IMR-90 (cell line): ENCODE measurements at regions not wholly inside any gene's neighbourhood (a gene's known extent, or its start where the extent isn't known, plus 50 kb on each side); places are given as distances from the start of the nearest gene placed in this dataset.

Experiments
- ATAC-seq: fragments of 200-7000 bp; cut with Tn5 transposase; 2 replicates; pipeline ENCODE4 v1.9.1; 2020; ENCODE audit warnings: low read depth, mild to moderate bottlenecking, moderate library complexity
- BruUV-seq: library from RNA; stranded (reverse); fragments of 400-500 nt; replicated peaks from 2 replicates; lab custom pipeline; 2021; lab: Mats Ljungman, UMichigan
- CTCF ChIA-PET: fragments of 300-600 bp; formaldehyde crosslinking; extraction: SDS; loops from one replicate; lab custom pipeline; 2021; ENCODE audit warnings: antibody characterized with exemption; lab: Yijun Ruan, JAX
- POLR2A ChIA-PET: fragments of 300-600 bp; sonication (Branson Sonifier 250); formaldehyde crosslinking; loops from one replicate; lab custom pipeline; 2022; ENCODE audit warnings: antibody characterized with exemption; ENCODE audit not compliant: unreplicated experiment; lab: Charles Lee
- DNase-seq: peaks from one replicate; pipeline ENCODE4 v3.0.0; 2013
- H2AFZ ChIP-seq: replicated peaks from 2 replicates; pipeline ENCODE3; 2013; ENCODE audit warnings: low read length, mild to moderate bottlenecking; ENCODE audit not compliant: poor library complexity
- H2AK5ac ChIP-seq: 2 replicates; pipeline ENCODE4 v1.6.1; 2013; ENCODE audit warnings: low read depth, low read length, inconsistent platforms
- H2AK9ac ChIP-seq: replicated peaks from 2 replicates; pipeline ENCODE3; 2013; ENCODE audit warnings: mild to moderate bottlenecking, low read depth, low read length, moderate library complexity; ENCODE audit not compliant: poor library complexity
- H2BK120ac ChIP-seq: 2 replicates; pipeline ENCODE4 v1.6.1; 2013; ENCODE audit warnings: low read depth, low read length, inconsistent platforms
- H2BK15ac ChIP-seq: 3 replicates; pipeline ENCODE4 v1.6.1; 2013; ENCODE audit warnings: low read depth, low read length, inconsistent platforms
- H2BK20ac ChIP-seq: 2 replicates; pipeline ENCODE4 v1.6.1; 2013; ENCODE audit warnings: low read depth, mild to moderate bottlenecking, inconsistent platforms, low read length, moderate library complexity
- H2BK5ac ChIP-seq: 2 replicates; pipeline ENCODE4 v1.6.1; 2013; ENCODE audit warnings: mild to moderate bottlenecking, low read depth, low read length, inconsistent platforms; ENCODE audit not compliant: poor library complexity, severe bottlenecking
- H3K14ac ChIP-seq: replicated peaks from 2 replicates; pipeline ENCODE4 v1.6.1; 2013; ENCODE audit warnings: low read depth, low read length, inconsistent platforms
- H3K18ac ChIP-seq: 2 replicates; pipeline ENCODE4 v1.6.1; 2013; ENCODE audit warnings: low read depth, low read length, control low read depth
- H3K23ac ChIP-seq: 2 replicates; pipeline ENCODE4 v1.6.1; 2013; ENCODE audit warnings: low read depth, low read length, inconsistent platforms
- H3K27ac ChIP-seq: 2 replicates; pipeline ENCODE4 v1.5.1; 2013; ENCODE audit warnings: mild to moderate bottlenecking, control low read depth, low read length; ENCODE audit not compliant: insufficient read depth
- H3K27me3 ChIP-seq: 2 replicates; pipeline ENCODE4 v1.6.1; 2013; ENCODE audit warnings: low read length; ENCODE audit not compliant: control insufficient read depth, insufficient read depth
- H3K36me3 ChIP-seq: 2 replicates; pipeline ENCODE4 v1.6.1; 2013; ENCODE audit warnings: low read length, mixed read lengths; ENCODE audit not compliant: control insufficient read depth, insufficient read depth
- H3K4ac ChIP-seq: 2 replicates; pipeline ENCODE4 v1.6.1; 2013; ENCODE audit warnings: low read depth, low read length, inconsistent platforms
- H3K4me1 ChIP-seq: 2 replicates; pipeline ENCODE4 v1.6.1; 2013; ENCODE audit warnings: low read length, mixed read lengths; ENCODE audit not compliant: control insufficient read depth, insufficient read depth
- H3K4me2 ChIP-seq: 2 replicates; pipeline ENCODE4 v1.6.1; 2013; ENCODE audit warnings: low read depth, mild to moderate bottlenecking, control low read depth, low read length, moderate library complexity
- H3K4me3 ChIP-seq: 2 replicates; pipeline ENCODE4 v1.5.1; 2013; ENCODE audit warnings: low read depth, mild to moderate bottlenecking, control low read depth, low read length, moderate library complexity; ENCODE audit not compliant: insufficient read depth
- H3K56ac ChIP-seq: 2 replicates; pipeline ENCODE4 v1.6.1; 2013; ENCODE audit warnings: low read length, inconsistent platforms; ENCODE audit not compliant: insufficient read depth; ENCODE audit errors: extremely low read depth
- H3K79me1 ChIP-seq, 2 experiments: 2 replicates each; pipeline ENCODE4 v1.6.1; 2013; ENCODE audit warnings: low read length in 2 of 2, inconsistent platforms in 1 of 2, low read depth in 1 of 2
- H3K9ac ChIP-seq: 2 replicates; pipeline ENCODE4 v1.6.1; 2013; ENCODE audit warnings: low read depth, low read length, control low read depth
- H3K9me1 ChIP-seq: 2 replicates; pipeline ENCODE4 v1.6.1; 2013; ENCODE audit warnings: low read length, inconsistent platforms; ENCODE audit not compliant: insufficient read depth
- H3K9me3 ChIP-seq: 2 replicates; pipeline ENCODE4 v1.6.1; 2013; ENCODE audit warnings: low read length; ENCODE audit not compliant: control insufficient read depth, insufficient read depth
- H4K20me1 ChIP-seq: 2 replicates; pipeline ENCODE4 v1.6.1; 2013; ENCODE audit warnings: low read length, inconsistent platforms; ENCODE audit not compliant: insufficient read depth
- H4K5ac ChIP-seq: 2 replicates; pipeline ENCODE4 v1.6.1; 2013; ENCODE audit warnings: mild to moderate bottlenecking, low read depth, low read length, control low read depth
- H4K8ac ChIP-seq, 2 experiments: 2 replicates each; pipeline ENCODE4 v1.6.1; 2013; ENCODE audit warnings: low read depth in 2 of 2, low read length in 2 of 2, control low read depth in 1 of 2, inconsistent platforms in 1 of 2
- H4K91ac ChIP-seq: 2 replicates; pipeline ENCODE4 v1.6.1; 2013; ENCODE audit warnings: low read depth, low read length, inconsistent platforms; ENCODE audit not compliant: insufficient read depth
- BHLHE40 ChIP-seq: fragments of 150-350 bp; IDR thresholded peaks from 2 replicates; pipeline ENCODE4 v1.6.1; 2016; ENCODE audit warnings: mild to moderate bottlenecking, low read depth, low read length
- CEBPB ChIP-seq: IDR thresholded peaks from 2 replicates; pipeline ENCODE4 v1.6.1; 2012; ENCODE audit warnings: low read depth, low read length, improper control_type of control experiment
- CHD1 ChIP-seq: IDR thresholded peaks from 2 replicates; pipeline ENCODE4 v1.6.1; 2012; ENCODE audit warnings: low read depth, low read length, improper control_type of control experiment
- FOS ChIP-seq: fragments of 150-350 bp; IDR thresholded peaks from 2 replicates; pipeline ENCODE4 v1.6.1; 2016; ENCODE audit warnings: low read depth, low read length
- MAFK ChIP-seq: IDR thresholded peaks from 2 replicates; pipeline ENCODE4 v1.6.1; 2012; ENCODE audit warnings: low read depth, low read length, improper control_type of control experiment
- MAZ ChIP-seq: IDR thresholded peaks from 2 replicates; pipeline ENCODE4 v1.6.1; 2012; ENCODE audit warnings: low read depth, mild to moderate bottlenecking, low read length, improper control_type of control experiment, moderate library complexity, borderline replicate concordance
- MXI1 ChIP-seq: IDR thresholded peaks from 2 replicates; pipeline ENCODE4 v1.6.1; 2012; ENCODE audit warnings: low read depth, mild to moderate bottlenecking, low read length, moderate library complexity, borderline replicate concordance
- NFE2L2 ChIP-seq: fragments of 150-350 bp; IDR thresholded peaks from 2 replicates; pipeline ENCODE4 v1.6.1; 2016; ENCODE audit warnings: low read depth, mild to moderate bottlenecking, low read length
- POLR2A ChIP-seq: IDR thresholded peaks from 2 replicates; pipeline ENCODE4 v1.6.1; 2012; ENCODE audit warnings: mild to moderate bottlenecking, low read depth, low read length
- RCOR1 ChIP-seq: IDR thresholded peaks from 2 replicates; pipeline ENCODE4 v1.6.1; 2012; ENCODE audit warnings: mild to moderate bottlenecking, low read length, improper control_type of control experiment; ENCODE audit not compliant: insufficient replicate concordance
- RFX5 ChIP-seq: IDR thresholded peaks from 2 replicates; pipeline ENCODE4 v1.8.0; 2012; ENCODE audit warnings: low read depth, mild to moderate bottlenecking, low read length, moderate library complexity
- SMC3 ChIP-seq: fragments of 150-350 bp; IDR thresholded peaks from 2 replicates; pipeline ENCODE4 v1.6.1; 2016; ENCODE audit warnings: low read depth, mild to moderate bottlenecking, antibody characterized with exemption, low read length, moderate library complexity
- WGBS, 2 experiments: methylation state at CpG; one replicate each; pipeline versions ENCODE4 v1.1.5 to v1.1.7; 2013; ENCODE audit warnings: missing lambda C conversion rate in 2 of 2; ENCODE audit not compliant: insufficient read length in 1 of 2; ENCODE audit errors: extremely low coverage in 2 of 2; 5-methylcytosine and 5-hydroxymethylcytosine counted together
- dilution Hi-C: fragments of 300-500 bp; cut with HindIII; formaldehyde crosslinking; loops from one replicate; pipeline ENCODE4 v1.14.3; 2018; ENCODE audit warnings: low sequenced_read_pairs; ENCODE audit not compliant: unreplicated experiment
- in situ Hi-C: fragments of 300-500 bp; cut with MboI; formaldehyde crosslinking; loops from 3 replicates; pipeline ENCODE4 v1.14.3; 2019; ENCODE audit warnings: low sequenced_read_pairs, inconsistent platforms, mixed read lengths
- intact Hi-C: fragments of 100-400 bp; cut with micrococcal nuclease; formaldehyde crosslinking; loops from 2 replicates; pipeline ENCODE4 v1.10.0; 2022
- TF ChIP-seq, protein P1 (sequence below): conservative IDR thresholded peaks from 2 replicates; pipeline ENCODE4 v1.5.1; 2012; ENCODE audit warnings: mild to moderate bottlenecking, low read depth, low read length, improper control_type of control experiment
- TF ChIP-seq, protein P2 (sequence below): fragments of 150-350 bp; IDR thresholded peaks from 2 replicates; pipeline ENCODE4 v1.6.1; 2017; ENCODE audit warnings: mild to moderate bottlenecking, antibody characterized with exemption, low read length, low read depth

GRCh38 chr2:45323344-45323743 lies 287.7 kb downstream of the SRBD1 start:
- Histone ChIP-seq H3K4me2 (no peak overlapping the region), H3K36me3 (no peaks in the 10 kb centered on the region), H3K18ac (no peak overlapping the region), H2BK20ac (no peak overlapping the region), H3K4me3 (no peak overlapping the region), H3K9me1 (no peaks in the 10 kb centered on the region), H4K20me1 (no peaks in the 10 kb centered on the region), H3K14ac (no peak overlapping the region), H4K8ac (no peak overlapping the region), H2BK15ac (no peak overlapping the region), H2AFZ (no peak overlapping the region), H2AK9ac (no peak overlapping the region), H2BK5ac (no peak overlapping the region), H3K27me3 (peaks cover 33% of the 10 kb centered on the region), H3K23ac (no peak overlapping the region), H2BK120ac (no peak overlapping the region), H3K79me1 (no peaks in the 10 kb centered on the region), H3K9ac (no peak overlapping the region), H4K5ac (no peak overlapping the region), H3K4ac (no peak overlapping the region), H3K9me3 (peaks cover 6% of the 10 kb centered on the region), H4K91ac (no peak overlapping the region), H2AK5ac (no peak overlapping the region), H3K4me1 (no peaks in the 10 kb centered on the region), H3K27ac (no peak overlapping the region), H3K56ac (no peak overlapping the region)
- ChIA-PET POLR2A (no interaction called here), CTCF (no interaction called here)
- in situ Hi-C loops, result no loop called here
- no TSS peak for BruUV-seq
- TF ChIP-seq MAFK (no peak), NFE2L2 (no peak), CHD1 (no peak), RCOR1 (no peak), BHLHE40 (no peak), MAZ (no peak), POLR2A (no peak), RFX5 (no peak), MXI1 (no peak), FOS (no peak), CEBPB (no peak), SMC3 (no peak)
- TF ChIP-seq, protein P1, sequence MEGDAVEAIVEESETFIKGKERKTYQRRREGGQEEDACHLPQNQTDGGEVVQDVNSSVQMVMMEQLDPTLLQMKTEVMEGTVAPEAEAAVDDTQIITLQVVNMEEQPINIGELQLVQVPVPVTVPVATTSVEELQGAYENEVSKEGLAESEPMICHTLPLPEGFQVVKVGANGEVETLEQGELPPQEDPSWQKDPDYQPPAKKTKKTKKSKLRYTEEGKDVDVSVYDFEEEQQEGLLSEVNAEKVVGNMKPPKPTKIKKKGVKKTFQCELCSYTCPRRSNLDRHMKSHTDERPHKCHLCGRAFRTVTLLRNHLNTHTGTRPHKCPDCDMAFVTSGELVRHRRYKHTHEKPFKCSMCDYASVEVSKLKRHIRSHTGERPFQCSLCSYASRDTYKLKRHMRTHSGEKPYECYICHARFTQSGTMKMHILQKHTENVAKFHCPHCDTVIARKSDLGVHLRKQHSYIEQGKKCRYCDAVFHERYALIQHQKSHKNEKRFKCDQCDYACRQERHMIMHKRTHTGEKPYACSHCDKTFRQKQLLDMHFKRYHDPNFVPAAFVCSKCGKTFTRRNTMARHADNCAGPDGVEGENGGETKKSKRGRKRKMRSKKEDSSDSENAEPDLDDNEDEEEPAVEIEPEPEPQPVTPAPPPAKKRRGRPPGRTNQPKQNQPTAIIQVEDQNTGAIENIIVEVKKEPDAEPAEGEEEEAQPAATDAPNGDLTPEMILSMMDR, result no peak
- TF ChIP-seq, protein P2, sequence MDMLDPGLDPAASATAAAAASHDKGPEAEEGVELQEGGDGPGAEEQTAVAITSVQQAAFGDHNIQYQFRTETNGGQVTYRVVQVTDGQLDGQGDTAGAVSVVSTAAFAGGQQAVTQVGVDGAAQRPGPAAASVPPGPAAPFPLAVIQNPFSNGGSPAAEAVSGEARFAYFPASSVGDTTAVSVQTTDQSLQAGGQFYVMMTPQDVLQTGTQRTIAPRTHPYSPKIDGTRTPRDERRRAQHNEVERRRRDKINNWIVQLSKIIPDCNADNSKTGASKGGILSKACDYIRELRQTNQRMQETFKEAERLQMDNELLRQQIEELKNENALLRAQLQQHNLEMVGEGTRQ, result no peak
- intact Hi-C loops, result no loop called here
- DNase-seq (no peak), ATAC-seq (no peak)
- dilution Hi-C loops, result no loop called here
- no CpG with 5 or more reads among the region's 3 CpGs for WGBS, 2 experiments
